WTC11 (cell line): ENCODE measurements at regions not wholly inside any gene's neighbourhood (a gene's known extent, or its start where the extent isn't known, plus 50 kb on each side); places are given as distances from the start of the nearest gene placed in this dataset.

Experiments used
- CREM ChIP-seq: sonication (generic); formaldehyde crosslinking; IDR thresholded peaks from 2 replicates; pipeline ENCODE4 v1.8.1; 2022; ENCODE audit warnings: mild to moderate bottlenecking, missing genetic modification reagents, moderate library complexity
- ZNF423 ChIP-seq: fragments of 250-450 bp; sonication (Bioruptor Pico); IDR thresholded peaks from 2 replicates; pipeline ENCODE4 v2.1.2; 2022; ENCODE audit warnings: mild to moderate bottlenecking, moderate library complexity
- TF ChIP-seq, protein P1 (sequence below): sonication (generic); formaldehyde crosslinking; IDR thresholded peaks from 2 replicates; pipeline ENCODE4 v1.8.1; 2023; ENCODE audit warnings: mild to moderate bottlenecking, missing genetic modification reagents, moderate library complexity
- TF ChIP-seq, protein P2 (sequence below): sonication (generic); formaldehyde crosslinking; IDR thresholded peaks from 2 replicates; pipeline ENCODE4 v1.8.1; 2022; ENCODE audit warnings: low read depth, mild to moderate bottlenecking, moderate library complexity, missing genetic modification reagents, borderline replicate concordance

DNA sequence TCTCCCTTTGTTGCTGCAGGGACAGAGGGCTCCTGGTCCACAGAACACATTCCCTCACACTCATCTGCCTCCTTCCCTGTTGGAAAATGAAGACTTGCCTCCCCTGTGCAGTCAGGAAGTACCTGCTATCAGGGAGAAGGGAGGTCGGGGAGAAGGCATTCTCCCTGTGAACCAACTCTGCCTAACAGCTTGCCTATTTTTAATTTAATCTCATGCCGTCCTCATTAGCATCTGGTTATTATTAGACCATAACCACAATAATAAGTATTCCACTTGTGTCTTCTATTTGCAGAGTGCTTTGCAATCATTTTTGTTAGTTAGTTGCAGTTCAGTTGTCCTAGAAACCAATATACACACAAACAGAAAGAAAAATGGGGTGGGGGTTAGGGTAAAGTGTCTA, 232.6 kb upstream of the SKOR2 start:
- TF ChIP-seq CREM (CRISPR knock-in tag) (no peak), ZNF423 (no peak)
- TF ChIP-seq, protein P1, sequence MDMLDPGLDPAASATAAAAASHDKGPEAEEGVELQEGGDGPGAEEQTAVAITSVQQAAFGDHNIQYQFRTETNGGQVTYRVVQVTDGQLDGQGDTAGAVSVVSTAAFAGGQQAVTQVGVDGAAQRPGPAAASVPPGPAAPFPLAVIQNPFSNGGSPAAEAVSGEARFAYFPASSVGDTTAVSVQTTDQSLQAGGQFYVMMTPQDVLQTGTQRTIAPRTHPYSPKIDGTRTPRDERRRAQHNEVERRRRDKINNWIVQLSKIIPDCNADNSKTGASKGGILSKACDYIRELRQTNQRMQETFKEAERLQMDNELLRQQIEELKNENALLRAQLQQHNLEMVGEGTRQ = no peak
- TF ChIP-seq, protein P2, sequence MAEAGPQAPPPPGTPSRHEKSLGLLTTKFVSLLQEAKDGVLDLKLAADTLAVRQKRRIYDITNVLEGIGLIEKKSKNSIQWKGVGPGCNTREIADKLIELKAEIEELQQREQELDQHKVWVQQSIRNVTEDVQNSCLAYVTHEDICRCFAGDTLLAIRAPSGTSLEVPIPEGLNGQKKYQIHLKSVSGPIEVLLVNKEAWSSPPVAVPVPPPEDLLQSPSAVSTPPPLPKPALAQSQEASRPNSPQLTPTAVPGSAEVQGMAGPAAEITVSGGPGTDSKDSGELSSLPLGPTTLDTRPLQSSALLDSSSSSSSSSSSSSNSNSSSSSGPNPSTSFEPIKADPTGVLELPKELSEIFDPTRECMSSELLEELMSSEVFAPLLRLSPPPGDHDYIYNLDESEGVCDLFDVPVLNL (CRISPR knock-in tag) = no peak
